Neuron (in vitro differentiated cells): ENCODE measurements at regions not wholly inside any gene's neighbourhood (a gene's known extent, or its start where the extent isn't known, plus 50 kb on each side); places are given as distances from the start of the nearest gene placed in this dataset.

Experiments used
- H2AFZ ChIP-seq: one replicate; pipeline ENCODE4 v1.6.1; 2013; ENCODE audit warnings: low read depth, mild to moderate bottlenecking, inconsistent platforms, low read length, moderate library complexity
- H3K27me3 ChIP-seq: one replicate; pipeline ENCODE4 v1.6.1; 2013; ENCODE audit warnings: low read length; ENCODE audit not compliant: insufficient read depth
- H3K36me3 ChIP-seq: one replicate; pipeline ENCODE4 v1.6.1; 2013; ENCODE audit warnings: low read length; ENCODE audit not compliant: insufficient read depth
- H3K4me1 ChIP-seq: one replicate; pipeline ENCODE4 v1.6.1; 2013; ENCODE audit warnings: low read length; ENCODE audit not compliant: insufficient read depth
- H3K4me3 ChIP-seq: 2 replicates; pipeline ENCODE4 v1.5.1; 2013; ENCODE audit warnings: mild to moderate bottlenecking, low read length, moderate library complexity
- H3K9me3 ChIP-seq: one replicate; pipeline ENCODE4 v1.6.1; 2013; ENCODE audit warnings: low read length

DNA sequence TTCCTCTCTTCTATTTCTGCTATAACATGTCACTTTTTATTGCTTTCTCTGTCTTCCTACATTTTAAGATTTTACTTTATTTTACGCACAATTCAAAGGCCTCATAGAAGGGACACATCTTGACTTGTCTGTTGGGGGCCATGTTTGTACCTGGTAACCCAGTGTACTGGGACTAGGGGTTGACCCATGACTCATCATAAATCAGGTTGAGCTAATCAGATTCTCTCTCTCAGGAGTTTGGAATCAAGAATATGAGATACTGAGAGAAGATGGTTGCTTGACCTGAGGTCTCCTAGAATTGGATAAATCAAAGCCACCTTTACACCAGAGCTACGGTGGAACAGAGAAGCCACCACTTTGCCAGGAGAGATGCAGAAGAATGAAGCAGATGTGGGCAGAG is 153.0 kb downstream of the UXS1 start:
- Histone ChIP-seq H3K4me3 (no peak overlapping the region), H3K4me1 (peaks cover 8% of the 10 kb centered on the region), H3K36me3 (no peaks in the 10 kb centered on the region), H3K27me3 (no peaks in the 10 kb centered on the region), H3K9me3 (no peaks in the 10 kb centered on the region), H2AFZ (no peak overlapping the region)

DNA sequence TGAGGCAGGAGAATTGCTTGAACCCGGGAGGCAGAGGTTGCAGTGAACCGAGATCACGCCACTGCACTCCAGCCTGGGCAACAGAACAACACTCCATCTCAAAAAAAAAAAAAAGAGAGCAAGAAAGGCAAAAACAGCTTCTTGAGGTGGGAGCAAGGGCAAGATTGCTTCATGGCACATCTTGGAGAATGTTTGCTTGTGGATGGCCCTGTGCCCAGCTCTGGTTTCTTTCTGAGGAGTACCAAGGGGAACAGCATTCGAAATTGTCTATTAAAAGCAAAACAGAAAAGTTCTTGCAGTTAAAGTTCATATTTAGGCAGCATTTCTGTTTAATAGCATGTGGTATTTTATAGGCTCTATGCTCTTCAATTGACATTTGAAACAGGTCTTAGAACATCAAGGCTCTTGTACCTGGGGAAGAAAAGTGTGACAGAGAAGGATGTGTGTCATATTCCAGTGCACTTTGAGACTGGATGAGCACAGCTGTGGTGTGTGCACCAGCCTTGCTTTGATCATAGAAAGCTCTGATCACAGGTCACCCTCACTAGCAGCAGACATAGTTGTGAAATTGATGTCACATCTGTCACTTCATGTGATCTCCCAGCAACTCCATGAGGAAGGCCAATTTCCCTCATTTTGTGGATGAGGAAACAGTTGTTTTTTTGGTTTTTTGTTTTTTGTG is 154.3 kb downstream of the UXS1 start:
- Histone ChIP-seq H3K36me3 (no peaks in the 10 kb centered on the region), H2AFZ (no peak overlapping the region), H3K9me3 (no peaks in the 10 kb centered on the region), H3K4me3 (no peak overlapping the region), H3K4me1 (peaks cover 8% of the 10 kb centered on the region), H3K27me3 (no peaks in the 10 kb centered on the region)

DNA sequence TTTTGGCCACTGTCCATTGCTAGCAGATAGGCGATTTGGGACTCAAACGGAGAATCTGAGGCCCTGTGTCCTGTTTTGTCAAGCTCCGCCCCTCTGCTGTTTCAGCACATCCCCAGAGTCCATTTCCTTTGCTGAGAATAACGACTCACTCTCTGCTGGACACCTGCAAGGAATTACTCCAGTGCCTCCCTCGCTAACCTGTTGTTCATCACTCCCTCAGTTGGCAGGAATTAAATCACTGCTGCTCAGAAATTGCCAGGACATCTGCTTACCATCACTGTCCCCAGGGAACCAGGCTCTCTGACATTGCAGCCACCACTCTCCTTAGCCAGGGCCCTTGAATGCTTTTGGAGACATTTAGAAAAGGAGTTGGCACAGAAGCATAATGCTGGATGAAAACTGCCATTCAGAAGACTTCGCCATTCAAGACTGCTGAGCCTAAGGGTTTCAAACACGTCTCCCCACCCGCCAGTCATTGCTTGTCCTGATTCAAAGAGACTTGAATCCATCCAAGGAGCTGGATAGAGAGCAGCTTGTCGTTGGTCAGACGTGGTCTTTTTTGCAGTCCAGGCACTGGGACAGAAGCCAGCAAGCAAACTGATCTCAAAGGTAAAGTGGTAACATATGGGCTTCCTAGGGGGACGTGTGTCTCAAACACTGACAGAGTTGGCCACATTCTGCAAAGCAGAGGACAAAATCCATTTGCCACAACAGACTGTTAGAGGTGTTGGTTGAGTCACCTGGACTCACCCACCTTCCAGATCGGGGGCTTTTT is 155.3 kb downstream of the UXS1 start:
- Histone ChIP-seq H3K36me3 (no peaks in the 10 kb centered on the region), H3K4me3 (no peak overlapping the region), H2AFZ (no peak overlapping the region), H3K9me3 (no peaks in the 10 kb centered on the region), H3K4me1 (peaks cover under 1% of the 10 kb centered on the region), H3K27me3 (no peaks in the 10 kb centered on the region)

DNA sequence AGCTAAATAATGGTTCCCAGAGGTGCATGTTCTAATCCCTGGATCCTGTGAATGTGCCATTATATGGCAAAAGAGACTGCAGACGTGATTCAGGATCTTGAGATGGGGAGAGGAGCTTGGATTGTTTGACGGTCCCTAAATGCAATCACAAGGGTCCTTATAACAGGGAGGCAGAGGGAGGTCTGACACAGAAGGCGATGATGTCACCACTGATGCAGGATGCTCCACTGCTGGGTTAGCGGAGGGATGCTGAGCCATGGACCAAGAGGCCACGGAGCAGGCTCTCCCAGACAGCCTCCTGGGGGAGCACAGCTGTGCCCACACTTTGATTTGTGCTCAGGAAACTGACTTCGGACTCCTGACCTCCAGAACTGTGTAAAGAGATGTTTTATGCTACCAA is 156.2 kb downstream of the UXS1 start:
- Histone ChIP-seq H3K9me3 (no peaks in the 10 kb centered on the region), H2AFZ (no peak overlapping the region)

GRCh38 chr2:106037262-106037661 is 156.8 kb downstream of the UXS1 start:
- Histone ChIP-seq H3K4me3 (no peak overlapping the region), H3K9me3 (no peaks in the 10 kb centered on the region), H3K4me1 (no peaks in the 10 kb centered on the region), H3K27me3 (no peaks in the 10 kb centered on the region), H2AFZ (no peak overlapping the region), H3K36me3 (no peaks in the 10 kb centered on the region)

More for the DNA sequence above, 156.2 kb downstream of the UXS1 start:
- Histone ChIP-seq H3K36me3 (no peaks in the 10 kb centered on the region), H3K27me3 (no peaks in the 10 kb centered on the region), H3K4me3 (no peak overlapping the region), H3K4me1 (no peaks in the 10 kb centered on the region)

- H3K4me3 ChIP-seq = no peak overlapping the region
- H3K36me3 ChIP-seq = no peaks in the 10 kb centered on the region
- no peaks in the 10 kb centered on the region for H3K4me1 ChIP-seq
- no peak overlapping the region for H2AFZ ChIP-seq
- H3K27me3 ChIP-seq = no peaks in the 10 kb centered on the region
- H3K9me3 ChIP-seq = no peaks in the 10 kb centered on the region
Observed at GRCh38 chr2:106034325-106034724, 159.8 kb downstream of the UXS1 start.

GRCh38 chr2:106032676-106033075 is 161.4 kb downstream of the UXS1 start:
- Histone ChIP-seq H3K36me3 (no peaks in the 10 kb centered on the region), H3K27me3 (no peaks in the 10 kb centered on the region), H2AFZ (no peak overlapping the region)

GRCh38 chr2:106030287-106031268 is 163.5 kb downstream of the UXS1 start:
- Histone ChIP-seq H3K4me1 (no peaks in the 10 kb centered on the region), H3K4me3 (no peak overlapping the region), H3K27me3 (no peaks in the 10 kb centered on the region), H2AFZ (no peak overlapping the region), H3K9me3 (no peaks in the 10 kb centered on the region), H3K36me3 (no peaks in the 10 kb centered on the region)

More at GRCh38 chr2:106032676-106033075, 161.4 kb downstream of the UXS1 start:
- no peak overlapping the region for H3K4me3 ChIP-seq
- no peaks in the 10 kb centered on the region for H3K4me1 ChIP-seq
- no peaks in the 10 kb centered on the region for H3K9me3 ChIP-seq

- no peaks in the 10 kb centered on the region for H3K9me3 ChIP-seq
- H3K36me3 ChIP-seq = no peaks in the 10 kb centered on the region
- no peaks in the 10 kb centered on the region for H3K4me1 ChIP-seq
- H2AFZ ChIP-seq = no peak overlapping the region
- H3K27me3 ChIP-seq = no peaks in the 10 kb centered on the region
- no peak overlapping the region for H3K4me3 ChIP-seq
Observed at GRCh38 chr2:106028192-106028591, 165.9 kb downstream of the UXS1 start.

GRCh38 chr2:106026271-106027190 is 167.6 kb downstream of the UXS1 start:
- no peaks in the 10 kb centered on the region for H3K27me3 ChIP-seq
- H3K36me3 ChIP-seq = no peaks in the 10 kb centered on the region
- no peaks in the 10 kb centered on the region for H3K4me1 ChIP-seq
- no peak overlapping the region for H2AFZ ChIP-seq
- no peak overlapping the region for H3K4me3 ChIP-seq
- no peaks in the 10 kb centered on the region for H3K9me3 ChIP-seq

DNA sequence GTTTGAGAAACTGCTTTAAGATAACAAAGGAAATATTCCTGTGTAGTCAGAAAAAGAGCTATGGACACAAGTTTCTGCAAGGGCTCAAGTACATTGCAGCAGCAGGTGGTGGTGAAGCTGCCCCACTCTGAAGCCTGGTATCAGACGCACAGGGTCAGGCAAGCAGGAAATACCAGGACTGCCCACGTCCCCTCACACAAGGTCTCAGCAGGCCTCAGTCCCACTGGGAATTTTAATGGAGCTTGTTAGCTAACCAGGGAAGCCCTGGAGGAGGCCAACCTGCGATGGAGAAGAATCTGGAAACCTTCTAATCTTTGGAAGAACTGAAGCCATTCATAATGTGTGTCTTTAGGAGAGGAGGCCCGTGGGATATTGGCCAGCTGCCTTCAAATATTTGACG is 168.3 kb downstream of the UXS1 start:
- H3K36me3 ChIP-seq = no peaks in the 10 kb centered on the region
- no peaks in the 10 kb centered on the region for H3K9me3 ChIP-seq
- no peaks in the 10 kb centered on the region for H3K27me3 ChIP-seq
- no peak overlapping the region for H2AFZ ChIP-seq
- H3K4me3 ChIP-seq = no peak overlapping the region
- H3K4me1 ChIP-seq = no peaks in the 10 kb centered on the region

GRCh38 chr2:106021662-106022028 is 172.5 kb downstream of the UXS1 start:
- no peaks in the 10 kb centered on the region for H3K4me1 ChIP-seq
- H3K36me3 ChIP-seq = no peaks in the 10 kb centered on the region
- no peak overlapping the region for H2AFZ ChIP-seq
- no peak overlapping the region for H3K4me3 ChIP-seq
- H3K9me3 ChIP-seq = no peaks in the 10 kb centered on the region
- no peaks in the 10 kb centered on the region for H3K27me3 ChIP-seq
